GM21423 (cell line): ENCODE measurements at regions not wholly inside any gene's neighbourhood (a gene's known extent, or its start where the extent isn't known, plus 50 kb on each side); places are given as distances from the start of the nearest gene placed in this dataset.
"Not testable (repeated sequence)": the region's sequence is repeated elsewhere in the genome, so short reads cannot be mapped to it uniquely, and the experiment has no call there.

ENCODE experiments used
- ATAC-seq: cut with Tn5 transposase; IDR thresholded peaks from one replicate; pipeline ENCODE4 v1.9.1; 2021; ENCODE audit warnings: mild to moderate bottlenecking, moderate library complexity; ENCODE audit not compliant: unreplicated experiment

- no peak for ATAC-seq
Measured at GRCh38 chr3:106336619-106337018, 467.8 kb upstream of the CBLB start.

GRCh38 chr3:106337116-106337515 lies 468.3 kb upstream of the CBLB start:
- no peak for ATAC-seq

- no peak for ATAC-seq
Measured at GRCh38 chr3:106338582-106339214, 469.9 kb upstream of the CBLB start.

GRCh38 chr3:106339551-106339950 lies 470.7 kb upstream of the CBLB start:
- no peak for ATAC-seq

GRCh38 chr3:106341087-106341486 lies 472.3 kb upstream of the CBLB start:
- ATAC-seq: no peak

- no peak for ATAC-seq
Measured at GRCh38 chr3:106341586-106342162, 472.9 kb upstream of the CBLB start.

GRCh38 chr3:106342386-106342785 lies 473.6 kb upstream of the CBLB start:
- ATAC-seq: no peak

GRCh38 chr3:106343811-106344210 lies 475.0 kb upstream of the CBLB start:
- ATAC-seq: no peak

- ATAC-seq: no peak
Measured at GRCh38 chr3:106345353-106346027, 476.7 kb upstream of the CBLB start.

- no peak for ATAC-seq
Measured at GRCh38 chr3:106347350-106347749, 478.5 kb upstream of the CBLB start.

GRCh38 chr3:106348139-106348690 lies 479.4 kb upstream of the CBLB start:
- ATAC-seq: no peak

- ATAC-seq: no peak
Measured at GRCh38 chr3:106349191-106349881, 480.5 kb upstream of the CBLB start.

- no peak for ATAC-seq
Measured at GRCh38 chr3:106355873-106356272, 487.1 kb upstream of the CBLB start.

GRCh38 chr3:106359692-106360091 lies 490.9 kb upstream of the CBLB start:
- ATAC-seq: no peak

- not testable (repeated sequence) for ATAC-seq
Measured at GRCh38 chr3:106360901-106361300, 492.1 kb upstream of the CBLB start.

GRCh38 chr3:106364477-106364876 lies 495.7 kb upstream of the CBLB start:
- no peak for ATAC-seq

GRCh38 chr3:106365061-106365691 lies 496.4 kb upstream of the CBLB start:
- no peak for ATAC-seq

- ATAC-seq: no peak
Measured at GRCh38 chr3:106366352-106366751, 497.5 kb upstream of the CBLB start.

- ATAC-seq: no peak
Measured at GRCh38 chr3:106367496-106367895, 498.7 kb upstream of the CBLB start.

- no peak for ATAC-seq
Measured at GRCh38 chr3:106371221-106371970, 502.6 kb upstream of the CBLB start.
